ENCODE measurements at regions not wholly inside any gene's neighbourhood (a gene's known extent, or its start where the extent isn't known, plus 50 kb on each side); places are given as distances from the start of the nearest gene placed in this dataset.

GRCh38 chr19:56930647-56931535, 90.4 kb upstream of the PEG3 start:
- peak overlapping the region; percentile 50; the same call in 1 of the 2 replicates for H3K27ac ChIP-seq
- TF ChIP-seq ZFX (IDR thresholded peaks at IDR 0.05) = no peak
- no peak for TF ChIP-seq CTCF (conservative IDR thresholded peaks at IDR 0.05)

GRCh38 chr19:56933014-56933705, 92.6 kb upstream of the PEG3 start:
- no peak overlapping the region for H3K27ac ChIP-seq
- no peak for TF ChIP-seq ZFX (IDR thresholded peaks at IDR 0.05)
- TF ChIP-seq CTCF (conservative IDR thresholded peaks at IDR 0.05) = no peak

- no peak overlapping the region for H3K27ac ChIP-seq
- TF ChIP-seq ZFX (IDR thresholded peaks at IDR 0.05) (no peak), CTCF (conservative IDR thresholded peaks at IDR 0.05) (no peak)
Observed at GRCh38 chr19:56934438-56935090, 94.0 kb upstream of the PEG3 start.

GRCh38 chr19:56939951-56940350, 99.4 kb upstream of the PEG3 start:
- TF ChIP-seq ZFX (IDR thresholded peaks at IDR 0.05) = no peak
- TF ChIP-seq CTCF (conservative IDR thresholded peaks at IDR 0.05) = no peak
- no peak overlapping the region for H3K27ac ChIP-seq

GRCh38 chr19:56942756-56943155, 102.2 kb upstream of the PEG3 start:
- no peak for TF ChIP-seq CTCF (conservative IDR thresholded peaks at IDR 0.05)
- no peak overlapping the region for H3K27ac ChIP-seq

GRCh38 chr19:56946159-56946558, 105.6 kb upstream of the PEG3 start:
- no peak overlapping the region for H3K27ac ChIP-seq
- TF ChIP-seq CTCF (conservative IDR thresholded peaks at IDR 0.05) (no peak), ZFX (IDR thresholded peaks at IDR 0.05) (no peak)

GRCh38 chr19:56947206-56947605, 106.7 kb upstream of the PEG3 start:
- TF ChIP-seq ZFX (IDR thresholded peaks at IDR 0.05) (no peak), CTCF (conservative IDR thresholded peaks at IDR 0.05) (no peak)
- no peak overlapping the region for H3K27ac ChIP-seq

All from C4-2B (cell line).